Retinal pigment epithelial cell (primary cell): ENCODE measurements at regions not wholly inside any gene's neighbourhood (a gene's known extent, or its start where the extent isn't known, plus 50 kb on each side); places are given as distances from the start of the nearest gene placed in this dataset.

ENCODE experiments used
- DNase-seq: peaks from one replicate; pipeline ENCODE4 v3.0.0-alpha.2; 2010; ENCODE audit warnings: low read depth
- H3K4me3 ChIP-seq: 2 replicates; pipeline ENCODE4 v1.5.1; 2011; ENCODE audit warnings: mild to moderate bottlenecking, low read length, control low read depth, moderate library complexity
- TF ChIP-seq, protein P1 (sequence below): conservative IDR thresholded peaks from 2 replicates; pipeline ENCODE4 v1.5.1; 2011; ENCODE audit warnings: low read depth, low read length, control low read depth, inconsistent platforms

DNA sequence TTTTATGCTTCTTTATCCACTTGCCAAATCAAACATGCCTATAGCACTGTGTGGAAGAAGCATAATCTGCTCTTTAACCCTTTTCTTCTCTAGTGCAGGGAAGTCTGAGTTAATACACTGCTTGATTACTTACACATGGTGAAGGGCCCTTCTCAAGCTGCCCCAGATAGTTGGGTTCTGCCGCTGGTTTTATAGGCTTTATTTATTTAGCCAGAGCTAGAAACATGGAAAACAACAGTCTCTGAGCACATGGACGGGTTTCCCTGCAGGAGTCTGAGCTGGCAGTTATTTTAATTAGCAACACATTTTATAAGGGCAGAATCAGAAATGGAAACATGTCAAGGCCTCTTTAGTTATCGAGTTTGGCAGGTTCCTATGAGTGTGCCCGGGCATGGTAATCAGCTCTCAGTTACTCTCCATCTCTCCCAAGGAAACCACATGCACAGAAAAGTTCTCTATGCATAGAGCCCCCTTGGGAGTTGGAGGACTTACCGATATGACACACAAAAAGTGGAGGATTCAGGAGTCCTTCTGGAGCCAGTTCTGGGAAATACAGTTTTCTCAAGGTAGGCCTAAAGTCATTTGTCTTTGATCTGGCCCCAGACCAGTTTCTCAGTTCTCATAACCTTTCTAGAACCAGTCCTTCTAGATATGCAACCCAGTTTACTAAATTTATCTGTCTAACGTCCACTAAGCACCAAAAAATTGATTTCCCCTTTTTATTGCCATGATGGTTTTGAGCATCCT lies 564.8 kb downstream of the ACTL7B start:
- H3K4me3 ChIP-seq, result no peak overlapping the region
- TF ChIP-seq, protein P1, sequence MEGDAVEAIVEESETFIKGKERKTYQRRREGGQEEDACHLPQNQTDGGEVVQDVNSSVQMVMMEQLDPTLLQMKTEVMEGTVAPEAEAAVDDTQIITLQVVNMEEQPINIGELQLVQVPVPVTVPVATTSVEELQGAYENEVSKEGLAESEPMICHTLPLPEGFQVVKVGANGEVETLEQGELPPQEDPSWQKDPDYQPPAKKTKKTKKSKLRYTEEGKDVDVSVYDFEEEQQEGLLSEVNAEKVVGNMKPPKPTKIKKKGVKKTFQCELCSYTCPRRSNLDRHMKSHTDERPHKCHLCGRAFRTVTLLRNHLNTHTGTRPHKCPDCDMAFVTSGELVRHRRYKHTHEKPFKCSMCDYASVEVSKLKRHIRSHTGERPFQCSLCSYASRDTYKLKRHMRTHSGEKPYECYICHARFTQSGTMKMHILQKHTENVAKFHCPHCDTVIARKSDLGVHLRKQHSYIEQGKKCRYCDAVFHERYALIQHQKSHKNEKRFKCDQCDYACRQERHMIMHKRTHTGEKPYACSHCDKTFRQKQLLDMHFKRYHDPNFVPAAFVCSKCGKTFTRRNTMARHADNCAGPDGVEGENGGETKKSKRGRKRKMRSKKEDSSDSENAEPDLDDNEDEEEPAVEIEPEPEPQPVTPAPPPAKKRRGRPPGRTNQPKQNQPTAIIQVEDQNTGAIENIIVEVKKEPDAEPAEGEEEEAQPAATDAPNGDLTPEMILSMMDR, result no peak
- DNase-seq, result no peak

DNA sequence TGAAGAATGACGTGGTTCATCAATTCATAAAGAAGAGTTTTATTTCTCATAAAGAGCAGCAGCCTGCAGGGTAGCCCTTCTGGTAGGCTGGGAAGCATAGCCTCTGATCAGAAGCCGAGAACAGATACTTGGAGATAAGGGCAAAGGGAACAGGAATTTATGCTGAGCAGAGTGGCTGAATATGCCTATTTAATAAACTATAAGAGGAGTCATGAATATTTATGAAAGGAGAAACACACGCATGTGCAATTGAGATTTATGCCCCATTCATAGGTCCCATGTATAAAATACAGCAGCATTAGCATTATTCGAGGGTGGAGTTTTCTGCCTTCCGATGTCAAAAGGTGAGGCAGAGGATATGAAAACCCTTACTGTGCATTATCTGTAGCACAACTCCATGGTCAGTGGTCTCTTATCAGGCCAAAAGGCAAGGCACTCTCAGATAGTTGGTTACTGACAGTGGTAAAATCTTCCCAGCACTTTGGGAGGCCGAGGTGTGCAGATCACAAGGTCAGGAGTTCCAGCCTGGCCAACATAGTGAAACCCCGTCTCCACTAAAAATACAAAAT lies 569.1 kb downstream of the ACTL7B start:
- TF ChIP-seq, protein P1, result no peak
- no peak for DNase-seq
- H3K4me3 ChIP-seq, result no peak overlapping the region

GRCh38 chr9:108283696-108284095 lies 572.1 kb downstream of the ACTL7B start:
- H3K4me3 ChIP-seq, result no peak overlapping the region
- DNase-seq, result no peak
- TF ChIP-seq, protein P1, result no peak

- TF ChIP-seq, protein P1, result peak; percentile 39
- DNase-seq, result no peak
- H3K4me3 ChIP-seq, result no peak overlapping the region
Measured at GRCh38 chr9:108282872-108283271, 572.9 kb downstream of the ACTL7B start.

- TF ChIP-seq, protein P1, result no peak
- no peak overlapping the region for H3K4me3 ChIP-seq
- DNase-seq, result no peak
Measured at GRCh38 chr9:108281696-108282095, 574.1 kb downstream of the ACTL7B start.

DNA sequence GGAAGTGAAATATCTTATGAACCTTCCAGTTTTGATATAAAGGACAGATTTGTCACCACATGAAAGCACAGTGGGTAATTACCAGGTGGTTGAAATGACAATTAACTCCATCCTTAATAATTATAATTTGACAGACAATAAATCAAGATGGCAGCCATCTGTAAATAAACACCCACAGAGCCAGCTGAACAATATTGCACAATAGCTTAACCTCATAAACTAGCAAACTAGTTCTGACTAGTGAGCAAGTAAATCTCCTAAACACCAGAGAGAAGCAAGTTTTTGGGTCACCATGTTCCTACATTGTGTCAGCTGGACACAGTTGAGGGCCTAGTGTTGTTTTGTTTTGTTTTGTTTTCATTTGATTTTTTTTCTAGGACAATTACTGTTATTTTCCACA lies 577.4 kb downstream of the ACTL7B start:
- TF ChIP-seq, protein P1, result no peak
- DNase-seq, result no peak
- H3K4me3 ChIP-seq, result no peak overlapping the region

DNA sequence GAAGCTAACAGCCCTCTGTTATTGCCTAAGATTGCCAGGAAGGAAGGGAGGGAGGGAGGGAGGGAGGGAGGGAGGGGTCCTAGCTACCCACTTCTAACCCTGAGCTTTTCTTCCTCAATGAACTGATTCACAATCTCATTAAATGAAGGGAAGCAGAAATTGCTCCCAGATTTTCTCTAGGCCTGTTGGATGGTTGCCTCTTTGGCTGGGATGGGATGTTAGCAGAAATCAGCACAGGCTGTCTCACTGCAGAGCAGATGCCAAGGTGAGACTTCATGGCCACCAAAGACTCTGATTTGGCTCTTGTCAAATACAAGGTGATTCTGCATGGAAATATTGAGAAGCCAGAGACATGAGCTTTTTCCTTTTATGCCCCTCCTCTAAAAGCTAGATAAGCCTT lies 578.6 kb downstream of the ACTL7B start:
- TF ChIP-seq, protein P1, result no peak
- no peak overlapping the region for H3K4me3 ChIP-seq
- no peak for DNase-seq
